Keratinocyte (primary cell): ENCODE measurements at regions not wholly inside any gene's neighbourhood (a gene's known extent, or its start where the extent isn't known, plus 50 kb on each side); places are given as distances from the start of the nearest gene placed in this dataset.

Experiments
- DNase-seq: peaks from one replicate; pipeline ENCODE4 v3.0.0-alpha.2; 2011; ENCODE audit warnings: low read depth, missing footprints, low spot score
- FAIRE-seq: peaks from 2 replicates; lab custom pipeline; 2011; peaks lifted over from hg19 to GRCh38; lab: Jason Lieb, UNC
- H2AFZ ChIP-seq: 2 replicates; pipeline ENCODE4 v1.6.0; 2012; ENCODE audit warnings: low read length, control low read depth, inconsistent platforms; ENCODE audit not compliant: control insufficient read depth
- H3K27ac ChIP-seq: 2 replicates; pipeline ENCODE4 v1.5.1; 2011; ENCODE audit warnings: low read length; ENCODE audit not compliant: control insufficient read depth, insufficient read depth
- H3K27me3 ChIP-seq: 3 replicates; pipeline ENCODE4 v1.6.0; 2011; ENCODE audit warnings: low read length; ENCODE audit not compliant: control insufficient read depth, insufficient read depth; ENCODE audit errors: extremely low read depth
- H3K36me3 ChIP-seq, 2 experiments: 2 replicates in 1 of 2; 3 replicates in 1 of 2; pipeline ENCODE4 v1.5.1; 2011; ENCODE audit warnings: low read length in 2 of 2, mild to moderate bottlenecking in 1 of 2; ENCODE audit not compliant: control insufficient read depth in 2 of 2, insufficient read depth in 2 of 2; ENCODE audit errors: extremely low read depth in 1 of 2
- H3K4me1 ChIP-seq: 3 replicates; pipeline ENCODE4 v1.5.1; 2011; ENCODE audit warnings: low read length; ENCODE audit not compliant: control insufficient read depth, insufficient read depth; ENCODE audit errors: extremely low read depth
- H3K4me2 ChIP-seq: 3 replicates; pipeline ENCODE4 v1.6.0; 2011; ENCODE audit warnings: low read depth, low read length; ENCODE audit not compliant: control insufficient read depth, insufficient read depth; ENCODE audit errors: extremely low read depth
- H3K4me3 ChIP-seq, 3 experiments: fragments of 200-600 bp in 1 of 3; sonication (generic) in 1 of 3; 2 replicates in 2 of 3; 3 replicates in 1 of 3; pipeline ENCODE4 v1.5.1; 2011 to 2016; ENCODE audit warnings: low read length in 3 of 3, mild to moderate bottlenecking in 3 of 3, control low read depth in 2 of 3, inconsistent platforms in 1 of 3, low read depth in 1 of 3, mixed read lengths in 1 of 3, mixed run types in 1 of 3, moderate library complexity in 1 of 3; ENCODE audit not compliant: control insufficient read depth in 2 of 3, insufficient read depth in 2 of 3; ENCODE audit errors: extremely low read depth in 1 of 3
- H3K79me2 ChIP-seq: 2 replicates; pipeline ENCODE4 v1.6.0; 2012; ENCODE audit warnings: low read length; ENCODE audit not compliant: control insufficient read depth, insufficient read depth
- H3K9ac ChIP-seq: 3 replicates; pipeline ENCODE4 v1.6.0; 2011; ENCODE audit warnings: low read length; ENCODE audit not compliant: control insufficient read depth, insufficient read depth; ENCODE audit errors: extremely low read depth
- H3K9me1 ChIP-seq: 3 replicates; pipeline ENCODE4 v1.6.0; 2011; ENCODE audit warnings: low read length; ENCODE audit not compliant: control insufficient read depth, insufficient read depth; ENCODE audit errors: extremely low read depth
- H3K9me3 ChIP-seq: 2 replicates; pipeline ENCODE4 v1.5.1; 2012; ENCODE audit warnings: low read depth, low read length; ENCODE audit not compliant: control insufficient read depth
- H4K20me1 ChIP-seq: 3 replicates; pipeline ENCODE4 v1.6.0; 2011; ENCODE audit warnings: low read length; ENCODE audit not compliant: control insufficient read depth, insufficient read depth; ENCODE audit errors: extremely low read depth
- CTCF ChIP-seq, 3 experiments: IDR thresholded peaks in 1 of 3; conservative IDR thresholded peaks in 1 of 3; optimal IDR thresholded peaks in 1 of 3; 2 replicates in 2 of 3; 3 replicates in 1 of 3; pipeline versions ENCODE3 to v1.5.1; 2011; ENCODE audit warnings: low read length in 3 of 3, mild to moderate bottlenecking in 3 of 3, moderate library complexity in 2 of 3, control low read depth in 1 of 3, inconsistent platforms in 1 of 3; ENCODE audit not compliant: insufficient read depth in 2 of 3; ENCODE audit errors: extremely low read depth in 1 of 3
- EZH2 ChIP-seq: IDR thresholded peaks from one replicate; pipeline ENCODE4 v1.6.1; 2012; ENCODE audit warnings: inconsistent platforms, mild to moderate bottlenecking, low read length, moderate library complexity
- dilution Hi-C: fragments of 300-500 bp; cut with MboI; formaldehyde crosslinking; loops from one replicate; pipeline ENCODE4 v1.7.0; 2020; ENCODE audit warnings: low sequenced_read_pairs; ENCODE audit not compliant: extremely low pct_ligation_motif_present

DNA sequence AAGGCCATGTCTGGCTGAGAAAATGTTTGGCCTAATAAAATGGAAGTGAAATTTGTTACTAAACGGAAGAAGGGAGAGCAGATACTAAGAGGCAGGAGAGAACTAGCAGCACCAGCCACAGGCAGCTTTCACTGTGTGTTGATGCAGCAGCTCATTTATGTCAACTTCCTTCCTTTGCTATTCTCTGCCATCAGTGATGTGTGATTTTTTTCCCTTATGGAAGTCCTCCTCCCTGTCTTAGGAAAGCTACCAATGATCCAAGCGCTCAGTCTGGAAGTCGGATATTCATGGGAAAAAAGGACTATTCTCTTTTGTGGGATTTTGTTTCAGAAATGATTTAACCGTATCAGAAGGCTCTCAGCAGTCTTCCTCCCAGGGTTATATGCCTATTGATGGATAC, 1629.2 kb downstream of the CDH8 start:
- Histone ChIP-seq H3K9me3 (no peaks in the 10 kb centered on the region), H3K36me3 (no peaks in the 10 kb centered on the region), H3K27me3 (no peaks in the 10 kb centered on the region), H3K79me2 (no peaks in the 10 kb centered on the region), H3K4me2 (no peak overlapping the region), H4K20me1 (no peaks in the 10 kb centered on the region), H2AFZ (no peak overlapping the region), H3K4me1 (no peaks in the 10 kb centered on the region), H3K9ac (no peak overlapping the region), H3K4me3 (no peak overlapping the region), H3K9me1 (no peaks in the 10 kb centered on the region), H3K27ac (no peak overlapping the region)
- DNase-seq (no peak), FAIRE-seq (no peak)
- dilution Hi-C loops = no loop called here
- TF ChIP-seq EZH2 = no peak
- no peak for TF ChIP-seq CTCF (optimal IDR thresholded peaks at IDR 0.05 in 1 of 3, IDR thresholded peaks at IDR 0.05 in 1 of 3, conservative IDR thresholded peaks at IDR 0.05 in 1 of 3; ENCODE audit: extremely low read depth in 1 of 3, insufficient read depth in 2 of 3, low read length in 3 of 3)

- Histone ChIP-seq H3K36me3 (no peaks in the 10 kb centered on the region), H3K79me2 (no peaks in the 10 kb centered on the region), H3K4me3 (no peak overlapping the region), H3K27ac (no peak overlapping the region), H3K27me3 (no peaks in the 10 kb centered on the region), H3K9ac (no peak overlapping the region), H3K4me1 (no peaks in the 10 kb centered on the region), H3K4me2 (no peak overlapping the region), H2AFZ (no peak overlapping the region), H3K9me1 (no peaks in the 10 kb centered on the region), H3K9me3 (no peaks in the 10 kb centered on the region), H4K20me1 (no peaks in the 10 kb centered on the region)
- FAIRE-seq = no peak
- no peak for TF ChIP-seq CTCF (optimal IDR thresholded peaks at IDR 0.05 in 1 of 3, IDR thresholded peaks at IDR 0.05 in 1 of 3, conservative IDR thresholded peaks at IDR 0.05 in 1 of 3; ENCODE audit: extremely low read depth in 1 of 3, insufficient read depth in 2 of 3, low read length in 3 of 3)
- TF ChIP-seq EZH2 = no peak
- dilution Hi-C loops = no loop called here
- DNase-seq = no peak
Observed at GRCh38 chr16:60405286-60405685, 1631.0 kb downstream of the CDH8 start.
